Mucosa of descending colon (tissue), 3 donors: ENCODE measurements at regions not wholly inside any gene's neighbourhood (a gene's known extent, or its start where the extent isn't known, plus 50 kb on each side); places are given as distances from the start of the nearest gene placed in this dataset.

ENCODE experiments used
- ATAC-seq: fragments of 200-7000 bp; cut with Tn5 transposase; one replicate; pipeline ENCODE4 v1.9.1; 2020; ENCODE audit warnings: mild to moderate bottlenecking, moderate library complexity
- DNase-seq, 3 donors: peaks; one replicate each; pipeline ENCODE4 v3.0.0-alpha.2; 2020
- H3K36me3 ChIP-seq: fragments of 200-600 bp; one replicate; pipeline ENCODE4 v1.8.0; 2021; ENCODE audit warnings: low read depth, mild to moderate bottlenecking
- H3K4me1 ChIP-seq: fragments of 200-600 bp; one replicate; pipeline ENCODE4 v1.8.0; 2021; ENCODE audit warnings: low read depth, mild to moderate bottlenecking
- H3K4me3 ChIP-seq: fragments of 200-600 bp; one replicate; pipeline ENCODE4 v1.8.0; 2021; ENCODE audit warnings: mild to moderate bottlenecking
- H3K9me3 ChIP-seq: fragments of 200-600 bp; one replicate; pipeline ENCODE4 v1.8.0; 2021; ENCODE audit warnings: mild to moderate bottlenecking
- intact Hi-C, 2 donors: fragments of 100-400 bp; cut with DNase I in 1 of 2; cut with micrococcal nuclease in 1 of 2; formaldehyde crosslinking; loops; one replicate each; pipeline versions ENCODE4 v1.11.0 to v1.11.1; 2022; cut with DNase I, micrococcal nuclease
- TF ChIP-seq, protein P1 (sequence below): fragments of 200-600 bp; IDR thresholded peaks from one replicate; pipeline ENCODE4 v1.8.0; 2022; ENCODE audit warnings: antibody characterized with exemption, mild to moderate bottlenecking
- donor health status: DM: no; HTN: no; CAD: no; lungs with moderate emphysema.
- donor health status: DM: no; HTN: no; CAD: no.
- donor health status: DM: no; HTN: yes; CAD: no.

- DNase-seq (no peak), ATAC-seq (no peak)
- TF ChIP-seq, protein P1, sequence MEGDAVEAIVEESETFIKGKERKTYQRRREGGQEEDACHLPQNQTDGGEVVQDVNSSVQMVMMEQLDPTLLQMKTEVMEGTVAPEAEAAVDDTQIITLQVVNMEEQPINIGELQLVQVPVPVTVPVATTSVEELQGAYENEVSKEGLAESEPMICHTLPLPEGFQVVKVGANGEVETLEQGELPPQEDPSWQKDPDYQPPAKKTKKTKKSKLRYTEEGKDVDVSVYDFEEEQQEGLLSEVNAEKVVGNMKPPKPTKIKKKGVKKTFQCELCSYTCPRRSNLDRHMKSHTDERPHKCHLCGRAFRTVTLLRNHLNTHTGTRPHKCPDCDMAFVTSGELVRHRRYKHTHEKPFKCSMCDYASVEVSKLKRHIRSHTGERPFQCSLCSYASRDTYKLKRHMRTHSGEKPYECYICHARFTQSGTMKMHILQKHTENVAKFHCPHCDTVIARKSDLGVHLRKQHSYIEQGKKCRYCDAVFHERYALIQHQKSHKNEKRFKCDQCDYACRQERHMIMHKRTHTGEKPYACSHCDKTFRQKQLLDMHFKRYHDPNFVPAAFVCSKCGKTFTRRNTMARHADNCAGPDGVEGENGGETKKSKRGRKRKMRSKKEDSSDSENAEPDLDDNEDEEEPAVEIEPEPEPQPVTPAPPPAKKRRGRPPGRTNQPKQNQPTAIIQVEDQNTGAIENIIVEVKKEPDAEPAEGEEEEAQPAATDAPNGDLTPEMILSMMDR: no peak
- H3K9me3 ChIP-seq: no peaks in the 10 kb centered on the region
- peaks cover 8% of the 10 kb centered on the region for H3K4me1 ChIP-seq
- intact Hi-C loops: no loop called here
- H3K4me3 ChIP-seq: no peak overlapping the region
- H3K36me3 ChIP-seq: no peaks in the 10 kb centered on the region
Measured at GRCh38 chr15:39448409-39448808, 132.5 kb upstream of the THBS1 start.

DNA sequence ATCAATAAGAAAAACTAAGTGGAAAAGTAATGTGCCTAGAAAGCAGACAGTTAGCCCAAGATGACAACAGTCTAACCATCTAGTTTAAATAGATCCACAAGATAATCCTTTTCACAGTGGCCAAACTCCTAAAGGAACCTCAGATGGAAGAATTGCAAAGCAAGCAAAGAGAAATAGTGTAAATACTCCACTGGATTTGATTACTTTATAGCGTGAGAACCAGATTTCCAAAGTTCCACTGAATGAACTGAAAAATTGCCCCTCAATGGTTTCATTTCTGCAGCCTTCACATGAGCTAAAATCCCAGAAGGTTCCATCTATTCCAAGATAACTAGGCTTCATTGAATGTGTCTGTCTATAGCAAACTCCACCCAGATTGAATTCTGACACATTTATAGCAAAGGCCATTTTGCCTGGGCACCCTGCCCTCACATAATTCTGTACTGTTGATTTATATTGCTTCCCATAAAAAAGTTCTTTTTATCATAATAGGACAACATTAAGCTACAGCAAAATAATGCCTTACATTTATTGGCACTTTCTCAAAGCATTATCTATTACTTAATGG is 129.7 kb upstream of the THBS1 start:
- intact Hi-C loops: no loop called here
- Histone ChIP-seq H3K4me3 (no peak overlapping the region), H3K36me3 (no peaks in the 10 kb centered on the region), H3K4me1 (peaks cover 16% of the 10 kb centered on the region), H3K9me3 (no peaks in the 10 kb centered on the region)
- peak in 2 of 3 donors; percentile 46 to 78 for DNase-seq
- TF ChIP-seq, protein P1: no peak
- ATAC-seq: peak; percentile 71

GRCh38 chr15:39451871-39452270 is 129.0 kb upstream of the THBS1 start:
- Histone ChIP-seq H3K36me3 (no peaks in the 10 kb centered on the region), H3K4me1 (peaks cover 16% of the 10 kb centered on the region), H3K4me3 (no peak overlapping the region), H3K9me3 (no peaks in the 10 kb centered on the region)
- DNase-seq (no peak), ATAC-seq (no peak)
- TF ChIP-seq, protein P1: no peak
- intact Hi-C loops: no loop called here

- no peak overlapping the region for H3K4me3 ChIP-seq
- no peaks in the 10 kb centered on the region for H3K9me3 ChIP-seq
- DNase-seq (peak in 1 of 3 donors; percentile 27), ATAC-seq (no peak)
- no peaks in the 10 kb centered on the region for H3K36me3 ChIP-seq
- intact Hi-C loops: no loop called here
- H3K4me1 ChIP-seq: peaks cover 16% of the 10 kb centered on the region
- TF ChIP-seq, protein P1: no peak
Measured at GRCh38 chr15:39453620-39454019, 127.3 kb upstream of the THBS1 start.

- Histone ChIP-seq H3K36me3 (no peaks in the 10 kb centered on the region), H3K9me3 (no peaks in the 10 kb centered on the region), H3K4me1 (peaks cover 16% of the 10 kb centered on the region), H3K4me3 (no peak overlapping the region)
- intact Hi-C loops: no loop called here
- DNase-seq (no peak), ATAC-seq (peak; percentile 17)
- TF ChIP-seq, protein P1: no peak
Measured at GRCh38 chr15:39454189-39454986, 126.5 kb upstream of the THBS1 start.
